NB4 (cell line): ENCODE measurements at regions not wholly inside any gene's neighbourhood (a gene's known extent, or its start where the extent isn't known, plus 50 kb on each side); places are given as distances from the start of the nearest gene placed in this dataset.

ENCODE experiments used
- TF ChIP-seq, protein P1 (sequence below): IDR thresholded peaks from one replicate; pipeline ENCODE4 v1.5.1; 2012; ENCODE audit warnings: low read depth, low read length
- TF ChIP-seq, protein P2 (sequence below): IDR thresholded peaks from 2 replicates; pipeline ENCODE4 v1.6.1; 2011; ENCODE audit warnings: low read depth, low read length

GRCh38 chr11:14585438-14585837 is 58.2 kb upstream of the PDE3B start:
- TF ChIP-seq, protein P1, sequence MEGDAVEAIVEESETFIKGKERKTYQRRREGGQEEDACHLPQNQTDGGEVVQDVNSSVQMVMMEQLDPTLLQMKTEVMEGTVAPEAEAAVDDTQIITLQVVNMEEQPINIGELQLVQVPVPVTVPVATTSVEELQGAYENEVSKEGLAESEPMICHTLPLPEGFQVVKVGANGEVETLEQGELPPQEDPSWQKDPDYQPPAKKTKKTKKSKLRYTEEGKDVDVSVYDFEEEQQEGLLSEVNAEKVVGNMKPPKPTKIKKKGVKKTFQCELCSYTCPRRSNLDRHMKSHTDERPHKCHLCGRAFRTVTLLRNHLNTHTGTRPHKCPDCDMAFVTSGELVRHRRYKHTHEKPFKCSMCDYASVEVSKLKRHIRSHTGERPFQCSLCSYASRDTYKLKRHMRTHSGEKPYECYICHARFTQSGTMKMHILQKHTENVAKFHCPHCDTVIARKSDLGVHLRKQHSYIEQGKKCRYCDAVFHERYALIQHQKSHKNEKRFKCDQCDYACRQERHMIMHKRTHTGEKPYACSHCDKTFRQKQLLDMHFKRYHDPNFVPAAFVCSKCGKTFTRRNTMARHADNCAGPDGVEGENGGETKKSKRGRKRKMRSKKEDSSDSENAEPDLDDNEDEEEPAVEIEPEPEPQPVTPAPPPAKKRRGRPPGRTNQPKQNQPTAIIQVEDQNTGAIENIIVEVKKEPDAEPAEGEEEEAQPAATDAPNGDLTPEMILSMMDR: no peak
- TF ChIP-seq, protein P2, sequence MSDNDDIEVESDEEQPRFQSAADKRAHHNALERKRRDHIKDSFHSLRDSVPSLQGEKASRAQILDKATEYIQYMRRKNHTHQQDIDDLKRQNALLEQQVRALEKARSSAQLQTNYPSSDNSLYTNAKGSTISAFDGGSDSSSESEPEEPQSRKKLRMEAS: no peak
